Astrocyte (in vitro differentiated cells and primary cell): ENCODE measurements at regions not wholly inside any gene's neighbourhood (a gene's known extent, or its start where the extent isn't known, plus 50 kb on each side); places are given as distances from the start of the nearest gene placed in this dataset.

Experiments
- DNase-seq: peaks from one replicate; pipeline ENCODE4 v3.0.0-alpha.2; 2010; ENCODE audit warnings: low read depth
- FAIRE-seq: peaks from 2 replicates; lab custom pipeline; 2011; peaks lifted over from hg19 to GRCh38; lab: Jason Lieb, UNC
- H2AFZ ChIP-seq: 2 replicates; pipeline ENCODE4 v1.6.0; 2012; ENCODE audit warnings: low read depth, low read length, inconsistent platforms
- H3K27ac ChIP-seq: 2 replicates; pipeline ENCODE4 v1.5.1; 2011; ENCODE audit warnings: low read depth, low read length, inconsistent platforms
- H3K27me3 ChIP-seq: 2 replicates; pipeline ENCODE4 v1.6.0; 2011; ENCODE audit warnings: low read length, inconsistent platforms; ENCODE audit not compliant: insufficient read depth
- H3K36me3 ChIP-seq: 2 replicates; pipeline ENCODE4 v1.5.1; 2011; ENCODE audit warnings: low read length, inconsistent platforms; ENCODE audit not compliant: insufficient read depth
- H3K4me1 ChIP-seq: 2 replicates; pipeline ENCODE4 v1.5.1; 2011; ENCODE audit warnings: low read length, inconsistent platforms; ENCODE audit not compliant: insufficient read depth
- H3K4me2 ChIP-seq: 2 replicates; pipeline ENCODE4 v1.6.0; 2012; ENCODE audit warnings: low read length, inconsistent platforms
- H3K4me3 ChIP-seq: 2 replicates; pipeline ENCODE4 v1.5.1; 2011; ENCODE audit warnings: low read depth, mild to moderate bottlenecking, low read length, inconsistent platforms; ENCODE audit not compliant: insufficient read depth
- H3K79me2 ChIP-seq: 2 replicates; pipeline ENCODE4 v1.6.0; 2012; ENCODE audit warnings: mild to moderate bottlenecking, low read length, inconsistent platforms; ENCODE audit not compliant: insufficient read depth
- H3K9ac ChIP-seq: 2 replicates; pipeline ENCODE4 v1.6.0; 2012; ENCODE audit warnings: mild to moderate bottlenecking, low read length, inconsistent platforms
- H3K9me3 ChIP-seq: 2 replicates; pipeline ENCODE4 v1.5.1; 2012; ENCODE audit warnings: low read depth, mild to moderate bottlenecking, low read length, inconsistent platforms; ENCODE audit not compliant: insufficient read depth
- H4K20me1 ChIP-seq: 2 replicates; pipeline ENCODE4 v1.6.0; 2012; ENCODE audit warnings: low read length, inconsistent platforms; ENCODE audit not compliant: insufficient read depth
- H3K27ac Mint-ChIP-seq: one replicate; pipeline ENCODE4 v1.8.0; 2021; ENCODE audit warnings: mild to moderate bottlenecking, mixed read lengths; ENCODE audit not compliant: unreplicated experiment
- H3K27me3 Mint-ChIP-seq: one replicate; pipeline ENCODE4 v1.8.0; 2021; ENCODE audit warnings: low read depth, mixed read lengths; ENCODE audit not compliant: unreplicated experiment
- H3K36me3 Mint-ChIP-seq: one replicate; pipeline ENCODE4 v1.8.0; 2021; ENCODE audit warnings: low read depth, mixed read lengths; ENCODE audit not compliant: unreplicated experiment
- H3K4me1 Mint-ChIP-seq: one replicate; pipeline ENCODE4 v1.8.0; 2021; ENCODE audit warnings: low read depth, mixed read lengths; ENCODE audit not compliant: unreplicated experiment
- H3K4me3 Mint-ChIP-seq: one replicate; pipeline ENCODE4 v1.8.0; 2021; ENCODE audit warnings: mild to moderate bottlenecking, moderate library complexity, mixed read lengths; ENCODE audit not compliant: unreplicated experiment
- H3K9me3 Mint-ChIP-seq: one replicate; pipeline ENCODE4 v1.8.0; 2021; ENCODE audit warnings: mild to moderate bottlenecking, mixed read lengths; ENCODE audit not compliant: unreplicated experiment
- EZH2 ChIP-seq: IDR thresholded peaks from 2 replicates; pipeline ENCODE4 v1.6.1; 2012; ENCODE audit warnings: mild to moderate bottlenecking, low read length, inconsistent platforms; ENCODE audit not compliant: insufficient read depth
- TF ChIP-seq, protein P1 (sequence below): IDR thresholded peaks from 2 replicates; pipeline ENCODE4 v1.5.1; 2011; ENCODE audit warnings: low read depth, mild to moderate bottlenecking, inconsistent platforms, low read length, moderate library complexity; ENCODE audit not compliant: insufficient read depth

DNA sequence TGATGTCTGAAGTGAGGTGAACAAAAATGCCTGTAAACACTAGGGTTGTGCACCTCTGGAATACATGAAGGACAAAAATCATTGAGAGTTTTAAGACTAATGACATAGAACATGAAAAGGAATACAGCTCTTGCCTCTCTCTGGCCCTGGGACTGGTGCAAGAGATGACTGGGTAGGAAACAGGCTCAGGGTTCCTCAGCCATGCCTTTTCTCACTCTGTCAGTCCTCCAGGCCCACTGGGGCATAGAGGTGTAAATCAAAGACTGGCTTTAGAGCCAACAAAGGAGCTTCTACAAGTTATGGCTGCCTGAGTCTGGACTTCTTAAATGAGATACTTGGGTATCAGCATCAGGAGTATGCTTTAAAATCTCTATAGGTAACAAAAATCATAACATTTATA, 554.7 kb upstream of the KCNMB2 start:
- no peak overlapping the region for H3K27ac Mint-ChIP-seq
- peaks cover 13% of the 10 kb centered on the region for H3K4me1 Mint-ChIP-seq
- Histone ChIP-seq H3K36me3 (no peaks in the 10 kb centered on the region), H3K79me2 (no peaks in the 10 kb centered on the region), H3K4me2 (no peak overlapping the region), H3K4me3 (no peak overlapping the region), H2AFZ (no peak overlapping the region), H3K4me1 (peaks cover 17% of the 10 kb centered on the region), H3K27ac (no peak overlapping the region), H3K27me3 (no peaks in the 10 kb centered on the region), H4K20me1 (no peaks in the 10 kb centered on the region), H3K9me3 (no peaks in the 10 kb centered on the region), H3K9ac (no peak overlapping the region)
- H3K9me3 Mint-ChIP-seq = peaks cover 2% of the 10 kb centered on the region
- no peaks in the 10 kb centered on the region for H3K27me3 Mint-ChIP-seq
- H3K36me3 Mint-ChIP-seq = no peaks in the 10 kb centered on the region
- no peak overlapping the region for H3K4me3 Mint-ChIP-seq
- FAIRE-seq (peak; percentile 20), DNase-seq (no peak)
- TF ChIP-seq EZH2 = no peak
- TF ChIP-seq, protein P1, sequence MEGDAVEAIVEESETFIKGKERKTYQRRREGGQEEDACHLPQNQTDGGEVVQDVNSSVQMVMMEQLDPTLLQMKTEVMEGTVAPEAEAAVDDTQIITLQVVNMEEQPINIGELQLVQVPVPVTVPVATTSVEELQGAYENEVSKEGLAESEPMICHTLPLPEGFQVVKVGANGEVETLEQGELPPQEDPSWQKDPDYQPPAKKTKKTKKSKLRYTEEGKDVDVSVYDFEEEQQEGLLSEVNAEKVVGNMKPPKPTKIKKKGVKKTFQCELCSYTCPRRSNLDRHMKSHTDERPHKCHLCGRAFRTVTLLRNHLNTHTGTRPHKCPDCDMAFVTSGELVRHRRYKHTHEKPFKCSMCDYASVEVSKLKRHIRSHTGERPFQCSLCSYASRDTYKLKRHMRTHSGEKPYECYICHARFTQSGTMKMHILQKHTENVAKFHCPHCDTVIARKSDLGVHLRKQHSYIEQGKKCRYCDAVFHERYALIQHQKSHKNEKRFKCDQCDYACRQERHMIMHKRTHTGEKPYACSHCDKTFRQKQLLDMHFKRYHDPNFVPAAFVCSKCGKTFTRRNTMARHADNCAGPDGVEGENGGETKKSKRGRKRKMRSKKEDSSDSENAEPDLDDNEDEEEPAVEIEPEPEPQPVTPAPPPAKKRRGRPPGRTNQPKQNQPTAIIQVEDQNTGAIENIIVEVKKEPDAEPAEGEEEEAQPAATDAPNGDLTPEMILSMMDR = no peak

DNA sequence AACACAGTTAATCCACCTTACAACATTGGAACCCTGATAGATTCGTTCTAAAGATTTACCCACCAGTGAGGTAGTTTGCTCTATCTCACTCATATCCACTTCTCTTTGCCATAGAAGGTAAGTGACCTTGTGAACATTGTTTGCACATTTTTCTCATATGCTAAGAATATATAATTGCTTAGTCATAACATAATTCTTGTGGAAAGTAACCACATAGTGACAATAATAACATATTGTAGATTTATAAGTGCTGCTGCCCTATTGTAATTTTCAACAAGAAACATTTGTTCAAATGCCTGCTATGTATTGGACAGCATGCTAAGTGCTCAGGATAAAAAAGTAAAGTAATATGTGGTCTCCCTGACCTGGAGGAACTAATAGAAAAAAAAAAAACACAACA, 554.2 kb upstream of the KCNMB2 start:
- DNase-seq = peak; percentile 81

DNA sequence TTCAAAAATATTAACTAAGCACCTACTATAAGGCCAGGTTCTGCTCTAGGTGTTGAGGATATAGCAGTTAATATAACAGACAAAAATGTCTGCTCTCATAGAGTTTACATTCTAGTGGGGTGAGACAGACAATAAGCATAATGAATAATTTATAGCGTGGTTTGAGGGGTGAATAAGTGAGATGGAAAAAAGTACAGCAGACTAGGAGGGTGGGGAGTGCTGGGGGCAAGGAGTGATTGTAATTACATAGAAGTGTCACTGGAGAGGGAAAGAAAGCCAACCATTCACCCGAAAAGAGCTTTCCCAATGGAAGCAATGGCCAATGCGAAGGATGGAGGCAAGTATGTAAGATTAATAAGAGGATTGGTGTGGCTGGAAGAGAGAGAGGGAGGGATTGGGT, 552.9 kb upstream of the KCNMB2 start:
- Mint-ChIP-seq H3K4me3 (no peak overlapping the region), H3K9me3 (peaks cover 2% of the 10 kb centered on the region), H3K27me3 (no peaks in the 10 kb centered on the region), H3K4me1 (peaks cover 2% of the 10 kb centered on the region), H3K27ac (no peak overlapping the region), H3K36me3 (no peaks in the 10 kb centered on the region)
- Histone ChIP-seq H3K79me2 (no peaks in the 10 kb centered on the region), H3K27me3 (no peaks in the 10 kb centered on the region), H3K4me3 (no peak overlapping the region), H3K27ac (no peak overlapping the region), H3K4me2 (no peak overlapping the region), H3K9me3 (no peaks in the 10 kb centered on the region), H3K36me3 (no peaks in the 10 kb centered on the region), H3K4me1 (peaks cover 4% of the 10 kb centered on the region), H3K9ac (no peak overlapping the region), H2AFZ (no peak overlapping the region), H4K20me1 (no peaks in the 10 kb centered on the region)
- DNase-seq (peak; percentile 57), FAIRE-seq (no peak)
- TF ChIP-seq, protein P1 = no peak
- TF ChIP-seq EZH2 = no peak

More for the DNA sequence above, 554.2 kb upstream of the KCNMB2 start:
- no peak for TF ChIP-seq EZH2
- TF ChIP-seq, protein P1 = no peak
- Histone ChIP-seq H4K20me1 (no peaks in the 10 kb centered on the region), H3K9me3 (no peaks in the 10 kb centered on the region), H3K27me3 (no peaks in the 10 kb centered on the region), H3K4me1 (peaks cover 15% of the 10 kb centered on the region), H2AFZ (no peak overlapping the region), H3K79me2 (no peaks in the 10 kb centered on the region), H3K36me3 (no peaks in the 10 kb centered on the region), H3K9ac (no peak overlapping the region), H3K27ac (peak overlapping the region; percentile 28), H3K4me3 (no peak overlapping the region), H3K4me2 (no peak overlapping the region)
- Mint-ChIP-seq H3K9me3 (peaks cover 2% of the 10 kb centered on the region), H3K36me3 (no peaks in the 10 kb centered on the region), H3K4me3 (no peak overlapping the region), H3K4me1 (peaks cover 11% of the 10 kb centered on the region), H3K27ac (no peak overlapping the region), H3K27me3 (no peaks in the 10 kb centered on the region)
- FAIRE-seq = peak; percentile 81
